ENCODE measurements at regions not wholly inside any gene's neighbourhood (a gene's known extent, or its start where the extent isn't known, plus 50 kb on each side); places are given as distances from the start of the nearest gene placed in this dataset.

DNA sequence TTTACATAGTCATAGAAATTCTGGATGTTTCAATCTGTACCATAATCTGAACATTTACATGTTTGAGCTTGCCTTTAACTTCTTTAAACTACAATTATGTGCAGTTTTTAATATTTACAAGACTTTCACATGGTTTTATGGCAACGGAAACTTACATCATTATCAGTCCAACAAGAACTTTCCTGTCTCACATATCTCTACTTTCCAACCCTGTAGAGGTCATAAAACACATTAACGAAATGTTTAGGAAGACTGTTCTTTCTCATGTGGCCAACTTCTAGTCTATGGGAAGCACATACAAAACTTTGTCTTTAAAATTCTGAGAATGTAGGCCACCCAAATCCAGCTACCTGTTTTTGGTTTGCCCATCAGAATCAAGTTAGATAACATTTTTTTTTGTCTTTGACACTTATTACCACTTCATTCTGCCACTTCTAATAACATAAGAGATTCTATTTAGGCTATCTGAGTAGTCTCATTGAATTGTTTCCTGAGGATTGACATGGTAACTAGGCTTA, 693.2 kb downstream of the KCNJ3 start:
- no peak overlapping the region for H3K27ac Mint-ChIP-seq
- POLR2A ChIA-PET: no interaction called here
- TF ChIP-seq, protein P1, sequence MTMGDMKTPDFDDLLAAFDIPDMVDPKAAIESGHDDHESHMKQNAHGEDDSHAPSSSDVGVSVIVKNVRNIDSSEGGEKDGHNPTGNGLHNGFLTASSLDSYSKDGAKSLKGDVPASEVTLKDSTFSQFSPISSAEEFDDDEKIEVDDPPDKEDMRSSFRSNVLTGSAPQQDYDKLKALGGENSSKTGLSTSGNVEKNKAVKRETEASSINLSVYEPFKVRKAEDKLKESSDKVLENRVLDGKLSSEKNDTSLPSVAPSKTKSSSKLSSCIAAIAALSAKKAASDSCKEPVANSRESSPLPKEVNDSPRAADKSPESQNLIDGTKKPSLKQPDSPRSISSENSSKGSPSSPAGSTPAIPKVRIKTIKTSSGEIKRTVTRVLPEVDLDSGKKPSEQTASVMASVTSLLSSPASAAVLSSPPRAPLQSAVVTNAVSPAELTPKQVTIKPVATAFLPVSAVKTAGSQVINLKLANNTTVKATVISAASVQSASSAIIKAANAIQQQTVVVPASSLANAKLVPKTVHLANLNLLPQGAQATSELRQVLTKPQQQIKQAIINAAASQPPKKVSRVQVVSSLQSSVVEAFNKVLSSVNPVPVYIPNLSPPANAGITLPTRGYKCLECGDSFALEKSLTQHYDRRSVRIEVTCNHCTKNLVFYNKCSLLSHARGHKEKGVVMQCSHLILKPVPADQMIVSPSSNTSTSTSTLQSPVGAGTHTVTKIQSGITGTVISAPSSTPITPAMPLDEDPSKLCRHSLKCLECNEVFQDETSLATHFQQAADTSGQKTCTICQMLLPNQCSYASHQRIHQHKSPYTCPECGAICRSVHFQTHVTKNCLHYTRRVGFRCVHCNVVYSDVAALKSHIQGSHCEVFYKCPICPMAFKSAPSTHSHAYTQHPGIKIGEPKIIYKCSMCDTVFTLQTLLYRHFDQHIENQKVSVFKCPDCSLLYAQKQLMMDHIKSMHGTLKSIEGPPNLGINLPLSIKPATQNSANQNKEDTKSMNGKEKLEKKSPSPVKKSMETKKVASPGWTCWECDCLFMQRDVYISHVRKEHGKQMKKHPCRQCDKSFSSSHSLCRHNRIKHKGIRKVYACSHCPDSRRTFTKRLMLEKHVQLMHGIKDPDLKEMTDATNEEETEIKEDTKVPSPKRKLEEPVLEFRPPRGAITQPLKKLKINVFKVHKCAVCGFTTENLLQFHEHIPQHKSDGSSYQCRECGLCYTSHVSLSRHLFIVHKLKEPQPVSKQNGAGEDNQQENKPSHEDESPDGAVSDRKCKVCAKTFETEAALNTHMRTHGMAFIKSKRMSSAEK (CRISPR knock-in tag; IDR thresholded peaks at IDR 0.05; ENCODE audit: borderline replicate concordance): no peak
- TF ChIP-seq, protein P2, sequence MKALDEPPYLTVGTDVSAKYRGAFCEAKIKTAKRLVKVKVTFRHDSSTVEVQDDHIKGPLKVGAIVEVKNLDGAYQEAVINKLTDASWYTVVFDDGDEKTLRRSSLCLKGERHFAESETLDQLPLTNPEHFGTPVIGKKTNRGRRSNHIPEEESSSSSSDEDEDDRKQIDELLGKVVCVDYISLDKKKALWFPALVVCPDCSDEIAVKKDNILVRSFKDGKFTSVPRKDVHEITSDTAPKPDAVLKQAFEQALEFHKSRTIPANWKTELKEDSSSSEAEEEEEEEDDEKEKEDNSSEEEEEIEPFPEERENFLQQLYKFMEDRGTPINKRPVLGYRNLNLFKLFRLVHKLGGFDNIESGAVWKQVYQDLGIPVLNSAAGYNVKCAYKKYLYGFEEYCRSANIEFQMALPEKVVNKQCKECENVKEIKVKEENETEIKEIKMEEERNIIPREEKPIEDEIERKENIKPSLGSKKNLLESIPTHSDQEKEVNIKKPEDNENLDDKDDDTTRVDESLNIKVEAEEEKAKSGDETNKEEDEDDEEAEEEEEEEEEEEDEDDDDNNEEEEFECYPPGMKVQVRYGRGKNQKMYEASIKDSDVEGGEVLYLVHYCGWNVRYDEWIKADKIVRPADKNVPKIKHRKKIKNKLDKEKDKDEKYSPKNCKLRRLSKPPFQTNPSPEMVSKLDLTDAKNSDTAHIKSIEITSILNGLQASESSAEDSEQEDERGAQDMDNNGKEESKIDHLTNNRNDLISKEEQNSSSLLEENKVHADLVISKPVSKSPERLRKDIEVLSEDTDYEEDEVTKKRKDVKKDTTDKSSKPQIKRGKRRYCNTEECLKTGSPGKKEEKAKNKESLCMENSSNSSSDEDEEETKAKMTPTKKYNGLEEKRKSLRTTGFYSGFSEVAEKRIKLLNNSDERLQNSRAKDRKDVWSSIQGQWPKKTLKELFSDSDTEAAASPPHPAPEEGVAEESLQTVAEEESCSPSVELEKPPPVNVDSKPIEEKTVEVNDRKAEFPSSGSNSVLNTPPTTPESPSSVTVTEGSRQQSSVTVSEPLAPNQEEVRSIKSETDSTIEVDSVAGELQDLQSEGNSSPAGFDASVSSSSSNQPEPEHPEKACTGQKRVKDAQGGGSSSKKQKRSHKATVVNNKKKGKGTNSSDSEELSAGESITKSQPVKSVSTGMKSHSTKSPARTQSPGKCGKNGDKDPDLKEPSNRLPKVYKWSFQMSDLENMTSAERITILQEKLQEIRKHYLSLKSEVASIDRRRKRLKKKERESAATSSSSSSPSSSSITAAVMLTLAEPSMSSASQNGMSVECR (CRISPR knock-in tag; IDR thresholded peaks at IDR 0.05; ENCODE audit: borderline replicate concordance): no peak
- TF ChIP-seq, protein P3, sequence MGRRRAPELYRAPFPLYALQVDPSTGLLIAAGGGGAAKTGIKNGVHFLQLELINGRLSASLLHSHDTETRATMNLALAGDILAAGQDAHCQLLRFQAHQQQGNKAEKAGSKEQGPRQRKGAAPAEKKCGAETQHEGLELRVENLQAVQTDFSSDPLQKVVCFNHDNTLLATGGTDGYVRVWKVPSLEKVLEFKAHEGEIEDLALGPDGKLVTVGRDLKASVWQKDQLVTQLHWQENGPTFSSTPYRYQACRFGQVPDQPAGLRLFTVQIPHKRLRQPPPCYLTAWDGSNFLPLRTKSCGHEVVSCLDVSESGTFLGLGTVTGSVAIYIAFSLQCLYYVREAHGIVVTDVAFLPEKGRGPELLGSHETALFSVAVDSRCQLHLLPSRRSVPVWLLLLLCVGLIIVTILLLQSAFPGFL (CRISPR knock-in tag; IDR thresholded peaks at IDR 0.05; ENCODE audit: borderline replicate concordance): no peak
- TF ChIP-seq, protein P4, sequence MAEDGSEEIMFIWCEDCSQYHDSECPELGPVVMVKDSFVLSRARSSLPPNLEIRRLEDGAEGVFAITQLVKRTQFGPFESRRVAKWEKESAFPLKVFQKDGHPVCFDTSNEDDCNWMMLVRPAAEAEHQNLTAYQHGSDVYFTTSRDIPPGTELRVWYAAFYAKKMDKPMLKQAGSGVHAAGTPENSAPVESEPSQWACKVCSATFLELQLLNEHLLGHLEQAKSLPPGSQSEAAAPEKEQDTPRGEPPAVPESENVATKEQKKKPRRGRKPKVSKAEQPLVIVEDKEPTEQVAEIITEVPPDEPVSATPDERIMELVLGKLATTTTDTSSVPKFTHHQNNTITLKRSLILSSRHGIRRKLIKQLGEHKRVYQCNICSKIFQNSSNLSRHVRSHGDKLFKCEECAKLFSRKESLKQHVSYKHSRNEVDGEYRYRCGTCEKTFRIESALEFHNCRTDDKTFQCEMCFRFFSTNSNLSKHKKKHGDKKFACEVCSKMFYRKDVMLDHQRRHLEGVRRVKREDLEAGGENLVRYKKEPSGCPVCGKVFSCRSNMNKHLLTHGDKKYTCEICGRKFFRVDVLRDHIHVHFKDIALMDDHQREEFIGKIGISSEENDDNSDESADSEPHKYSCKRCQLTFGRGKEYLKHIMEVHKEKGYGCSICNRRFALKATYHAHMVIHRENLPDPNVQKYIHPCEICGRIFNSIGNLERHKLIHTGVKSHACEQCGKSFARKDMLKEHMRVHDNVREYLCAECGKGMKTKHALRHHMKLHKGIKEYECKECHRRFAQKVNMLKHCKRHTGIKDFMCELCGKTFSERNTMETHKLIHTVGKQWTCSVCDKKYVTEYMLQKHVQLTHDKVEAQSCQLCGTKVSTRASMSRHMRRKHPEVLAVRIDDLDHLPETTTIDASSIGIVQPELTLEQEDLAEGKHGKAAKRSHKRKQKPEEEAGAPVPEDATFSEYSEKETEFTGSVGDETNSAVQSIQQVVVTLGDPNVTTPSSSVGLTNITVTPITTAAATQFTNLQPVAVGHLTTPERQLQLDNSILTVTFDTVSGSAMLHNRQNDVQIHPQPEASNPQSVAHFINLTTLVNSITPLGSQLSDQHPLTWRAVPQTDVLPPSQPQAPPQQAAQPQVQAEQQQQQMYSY (CRISPR knock-in tag; IDR thresholded peaks at IDR 0.05): no peak
- TF ChIP-seq, protein P5, sequence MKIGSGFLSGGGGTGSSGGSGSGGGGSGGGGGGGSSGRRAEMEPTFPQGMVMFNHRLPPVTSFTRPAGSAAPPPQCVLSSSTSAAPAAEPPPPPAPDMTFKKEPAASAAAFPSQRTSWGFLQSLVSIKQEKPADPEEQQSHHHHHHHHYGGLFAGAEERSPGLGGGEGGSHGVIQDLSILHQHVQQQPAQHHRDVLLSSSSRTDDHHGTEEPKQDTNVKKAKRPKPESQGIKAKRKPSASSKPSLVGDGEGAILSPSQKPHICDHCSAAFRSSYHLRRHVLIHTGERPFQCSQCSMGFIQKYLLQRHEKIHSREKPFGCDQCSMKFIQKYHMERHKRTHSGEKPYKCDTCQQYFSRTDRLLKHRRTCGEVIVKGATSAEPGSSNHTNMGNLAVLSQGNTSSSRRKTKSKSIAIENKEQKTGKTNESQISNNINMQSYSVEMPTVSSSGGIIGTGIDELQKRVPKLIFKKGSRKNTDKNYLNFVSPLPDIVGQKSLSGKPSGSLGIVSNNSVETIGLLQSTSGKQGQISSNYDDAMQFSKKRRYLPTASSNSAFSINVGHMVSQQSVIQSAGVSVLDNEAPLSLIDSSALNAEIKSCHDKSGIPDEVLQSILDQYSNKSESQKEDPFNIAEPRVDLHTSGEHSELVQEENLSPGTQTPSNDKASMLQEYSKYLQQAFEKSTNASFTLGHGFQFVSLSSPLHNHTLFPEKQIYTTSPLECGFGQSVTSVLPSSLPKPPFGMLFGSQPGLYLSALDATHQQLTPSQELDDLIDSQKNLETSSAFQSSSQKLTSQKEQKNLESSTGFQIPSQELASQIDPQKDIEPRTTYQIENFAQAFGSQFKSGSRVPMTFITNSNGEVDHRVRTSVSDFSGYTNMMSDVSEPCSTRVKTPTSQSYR (CRISPR knock-in tag; IDR thresholded peaks at IDR 0.05): no peak
- no peak for TF ChIP-seq ZNF263 (CRISPR knock-in tag; IDR thresholded peaks at IDR 0.05; ENCODE audit: low read depth)
- TF ChIP-seq, protein P6, sequence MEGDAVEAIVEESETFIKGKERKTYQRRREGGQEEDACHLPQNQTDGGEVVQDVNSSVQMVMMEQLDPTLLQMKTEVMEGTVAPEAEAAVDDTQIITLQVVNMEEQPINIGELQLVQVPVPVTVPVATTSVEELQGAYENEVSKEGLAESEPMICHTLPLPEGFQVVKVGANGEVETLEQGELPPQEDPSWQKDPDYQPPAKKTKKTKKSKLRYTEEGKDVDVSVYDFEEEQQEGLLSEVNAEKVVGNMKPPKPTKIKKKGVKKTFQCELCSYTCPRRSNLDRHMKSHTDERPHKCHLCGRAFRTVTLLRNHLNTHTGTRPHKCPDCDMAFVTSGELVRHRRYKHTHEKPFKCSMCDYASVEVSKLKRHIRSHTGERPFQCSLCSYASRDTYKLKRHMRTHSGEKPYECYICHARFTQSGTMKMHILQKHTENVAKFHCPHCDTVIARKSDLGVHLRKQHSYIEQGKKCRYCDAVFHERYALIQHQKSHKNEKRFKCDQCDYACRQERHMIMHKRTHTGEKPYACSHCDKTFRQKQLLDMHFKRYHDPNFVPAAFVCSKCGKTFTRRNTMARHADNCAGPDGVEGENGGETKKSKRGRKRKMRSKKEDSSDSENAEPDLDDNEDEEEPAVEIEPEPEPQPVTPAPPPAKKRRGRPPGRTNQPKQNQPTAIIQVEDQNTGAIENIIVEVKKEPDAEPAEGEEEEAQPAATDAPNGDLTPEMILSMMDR (IDR thresholded peaks at IDR 0.05): no peak
- TF ChIP-seq, protein P7, sequence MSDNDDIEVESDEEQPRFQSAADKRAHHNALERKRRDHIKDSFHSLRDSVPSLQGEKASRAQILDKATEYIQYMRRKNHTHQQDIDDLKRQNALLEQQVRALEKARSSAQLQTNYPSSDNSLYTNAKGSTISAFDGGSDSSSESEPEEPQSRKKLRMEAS (CRISPR knock-in tag; IDR thresholded peaks at IDR 0.05): no peak
- TF ChIP-seq, protein P8, sequence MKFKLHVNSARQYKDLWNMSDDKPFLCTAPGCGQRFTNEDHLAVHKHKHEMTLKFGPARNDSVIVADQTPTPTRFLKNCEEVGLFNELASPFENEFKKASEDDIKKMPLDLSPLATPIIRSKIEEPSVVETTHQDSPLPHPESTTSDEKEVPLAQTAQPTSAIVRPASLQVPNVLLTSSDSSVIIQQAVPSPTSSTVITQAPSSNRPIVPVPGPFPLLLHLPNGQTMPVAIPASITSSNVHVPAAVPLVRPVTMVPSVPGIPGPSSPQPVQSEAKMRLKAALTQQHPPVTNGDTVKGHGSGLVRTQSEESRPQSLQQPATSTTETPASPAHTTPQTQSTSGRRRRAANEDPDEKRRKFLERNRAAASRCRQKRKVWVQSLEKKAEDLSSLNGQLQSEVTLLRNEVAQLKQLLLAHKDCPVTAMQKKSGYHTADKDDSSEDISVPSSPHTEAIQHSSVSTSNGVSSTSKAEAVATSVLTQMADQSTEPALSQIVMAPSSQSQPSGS (CRISPR knock-in tag; IDR thresholded peaks at IDR 0.05; ENCODE audit: borderline replicate concordance, low read depth): no peak
- no peak for TF ChIP-seq ESRRA (CRISPR knock-in tag; IDR thresholded peaks at IDR 0.05; ENCODE audit: borderline replicate concordance)
- TF ChIP-seq, protein P9, sequence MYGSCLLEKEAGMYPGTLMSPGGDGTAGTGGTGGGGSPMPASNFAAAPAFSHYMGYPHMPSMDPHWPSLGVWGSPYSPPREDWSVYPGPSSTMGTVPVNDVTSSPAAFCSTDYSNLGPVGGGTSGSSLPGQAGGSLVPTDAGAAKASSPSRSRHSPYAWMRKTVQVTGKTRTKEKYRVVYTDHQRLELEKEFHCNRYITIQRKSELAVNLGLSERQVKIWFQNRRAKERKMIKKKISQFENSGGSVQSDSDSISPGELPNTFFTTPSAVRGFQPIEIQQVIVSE (CRISPR knock-in tag; IDR thresholded peaks at IDR 0.05; ENCODE audit: borderline replicate concordance): no peak
- no peak for TF ChIP-seq FOXJ3 (CRISPR knock-in tag; IDR thresholded peaks at IDR 0.05; ENCODE audit: borderline replicate concordance)
- no peak for TF ChIP-seq ETV6 (CRISPR knock-in tag; IDR thresholded peaks at IDR 0.05)

More for the DNA sequence above, 693.2 kb downstream of the KCNJ3 start:
- Mint-ChIP-seq H3K9me3 (no peaks in the 10 kb centered on the region), H3K36me3 (no peaks in the 10 kb centered on the region), H3K4me3 (no peak overlapping the region), H3K4me1 (no peaks in the 10 kb centered on the region), H3K27me3 (ENCODE audit: low read depth) (no peaks in the 10 kb centered on the region)
- DNase-seq (ENCODE audit: low spot score) (no peak), ATAC-seq (no peak)
- CTCF ChIA-PET: no interaction called here
